ACC112 (cell line): ENCODE measurements at regions not wholly inside any gene's neighbourhood (a gene's known extent, or its start where the extent isn't known, plus 50 kb on each side); places are given as distances from the start of the nearest gene placed in this dataset.
"Not testable (repeated sequence)": the region's sequence is repeated elsewhere in the genome, so short reads cannot be mapped to it uniquely, and the experiment has no call there.

Experiments
- H2AFZ ChIP-seq: fragments of 200-600 bp; sonication (generic); one replicate; pipeline ENCODE4 v1.6.0; 2017; ENCODE audit warnings: antibody characterized with exemption, low read length; ENCODE audit not compliant: unreplicated experiment
- H3K27ac ChIP-seq: fragments of 200-600 bp; sonication (generic); 2 replicates; pipeline ENCODE4 v1.5.1; 2014; ENCODE audit warnings: low read depth, mild to moderate bottlenecking, antibody characterized with exemption, low read length, moderate library complexity
- H3K27me3 ChIP-seq: fragments of 200-600 bp; sonication (generic); 2 replicates; pipeline ENCODE4 v1.6.1; 2014; ENCODE audit warnings: mild to moderate bottlenecking, antibody characterized with exemption, low read length, moderate library complexity, mixed read lengths; ENCODE audit not compliant: insufficient read depth
- H3K36me3 ChIP-seq: fragments of 200-600 bp; sonication (generic); 2 replicates; pipeline ENCODE4 v1.6.1; 2016; ENCODE audit warnings: mild to moderate bottlenecking, antibody characterized with exemption, low read length, moderate library complexity, mixed read lengths; ENCODE audit not compliant: insufficient read depth
- H3K4me1 ChIP-seq: fragments of 200-600 bp; sonication (generic); one replicate; pipeline ENCODE4 v1.6.1; 2016; ENCODE audit warnings: low read length, mixed read lengths; ENCODE audit not compliant: insufficient read depth, unreplicated experiment, control insufficient read depth
- H3K4me3 ChIP-seq: fragments of 200-600 bp; sonication (generic); 2 replicates; pipeline ENCODE4 v1.5.1; 2014; ENCODE audit warnings: mild to moderate bottlenecking, low read depth, low read length
- H3K79me2 ChIP-seq: fragments of 200-600 bp; sonication (generic); one replicate; pipeline ENCODE4 v1.6.0; 2016; ENCODE audit warnings: low read length; ENCODE audit not compliant: control insufficient read depth, unreplicated experiment, insufficient read depth

DNA sequence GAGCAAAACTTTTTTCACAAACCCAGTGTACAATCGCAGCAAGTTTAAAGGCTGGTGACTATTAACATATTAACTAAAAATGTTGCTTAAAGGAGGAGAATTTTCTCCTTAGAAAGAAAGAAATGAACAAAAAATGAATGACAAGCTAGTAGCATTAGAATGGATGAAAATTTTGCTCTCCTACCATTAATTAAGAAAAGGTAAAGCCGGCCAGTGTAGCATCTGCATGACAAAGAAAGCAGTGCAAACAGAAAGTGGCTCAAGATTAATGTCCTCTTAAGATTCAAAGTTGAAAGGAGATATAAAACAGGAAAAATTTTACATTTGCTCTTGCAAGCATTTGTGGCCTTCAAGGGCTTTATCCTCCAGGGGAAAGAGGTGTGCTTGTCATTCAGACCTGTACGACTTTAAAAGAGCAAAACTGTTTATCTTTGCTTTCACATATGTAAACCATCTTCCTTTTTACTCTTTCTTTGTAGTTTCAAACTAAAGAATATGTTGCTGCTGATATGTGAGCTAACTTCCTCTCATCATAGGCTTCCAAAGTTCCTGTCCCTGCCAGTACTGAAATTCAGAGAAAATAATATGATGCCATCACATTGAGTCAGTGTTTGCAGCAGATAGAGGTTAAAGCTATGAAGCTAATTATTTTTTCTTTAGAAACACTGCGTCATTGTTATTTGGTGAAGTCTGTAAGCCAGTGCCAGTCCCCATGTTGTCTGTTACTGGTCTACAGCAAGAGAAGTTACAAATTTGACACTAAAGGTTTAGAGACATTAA is 439.1 kb upstream of the GRM7 start:
- H3K4me1 ChIP-seq, result no peaks in the 10 kb centered on the region
- no peaks in the 10 kb centered on the region for H3K79me2 ChIP-seq
- no peak overlapping the region for H3K27ac ChIP-seq
- no peaks in the 10 kb centered on the region for H3K27me3 ChIP-seq
- H3K36me3 ChIP-seq, result no peaks in the 10 kb centered on the region
- H2AFZ ChIP-seq, result no peak overlapping the region
- H3K4me3 ChIP-seq, result no peak overlapping the region

DNA sequence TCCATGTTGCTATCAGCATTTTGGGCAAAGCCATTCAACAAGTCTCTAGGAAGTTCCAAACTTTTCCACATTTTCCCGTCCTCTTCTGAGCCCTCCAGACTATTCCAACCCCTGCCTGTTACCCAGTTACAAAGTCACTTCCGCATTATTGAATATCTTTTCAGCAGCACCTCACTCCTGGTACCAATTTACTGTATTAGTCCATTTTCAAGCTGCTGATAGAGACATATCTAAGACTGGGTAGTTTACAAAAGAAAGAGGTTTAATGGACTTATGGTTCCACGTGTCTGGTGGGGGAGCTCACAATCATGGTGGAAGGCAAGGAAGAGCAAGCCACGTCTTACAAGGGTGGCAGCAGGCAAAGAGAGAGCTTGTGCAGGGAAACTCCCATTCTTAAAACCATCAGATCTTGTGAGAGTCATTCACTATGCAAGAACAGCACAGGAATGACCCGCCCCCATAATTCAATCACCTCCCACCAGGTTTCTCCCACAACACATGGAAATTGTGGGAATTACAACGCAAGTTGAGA is 435.6 kb upstream of the GRM7 start:
- Histone ChIP-seq H3K36me3 (no peaks in the 10 kb centered on the region), H3K4me1 (no peaks in the 10 kb centered on the region), H3K27me3 (no peaks in the 10 kb centered on the region), H2AFZ (no peak overlapping the region), H3K4me3 (no peak overlapping the region), H3K79me2 (no peaks in the 10 kb centered on the region), H3K27ac (no peak overlapping the region)

DNA sequence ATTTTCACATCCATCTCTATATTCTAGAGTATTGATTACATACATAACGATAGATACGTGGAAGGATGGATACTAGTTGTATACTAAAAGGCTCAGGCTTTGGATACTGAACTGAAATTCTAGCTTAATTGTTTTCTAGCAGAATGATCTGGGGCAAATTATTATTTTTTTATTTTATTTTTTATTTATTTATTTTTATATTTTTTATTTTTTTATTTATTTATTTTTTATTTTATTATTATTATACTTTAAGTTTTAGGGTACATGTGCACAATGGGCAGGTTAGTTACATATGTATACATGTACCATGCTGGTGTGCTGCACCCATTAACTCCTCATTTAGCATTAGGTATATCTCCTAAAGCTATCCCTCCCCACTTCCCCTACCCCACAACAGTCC is 432.6 kb upstream of the GRM7 start:
- not testable (repeated sequence) for H3K36me3 ChIP-seq, H3K79me2 ChIP-seq, H3K27ac ChIP-seq, H2AFZ ChIP-seq, H3K4me3 ChIP-seq, H3K27me3 ChIP-seq, H3K4me1 ChIP-seq

DNA sequence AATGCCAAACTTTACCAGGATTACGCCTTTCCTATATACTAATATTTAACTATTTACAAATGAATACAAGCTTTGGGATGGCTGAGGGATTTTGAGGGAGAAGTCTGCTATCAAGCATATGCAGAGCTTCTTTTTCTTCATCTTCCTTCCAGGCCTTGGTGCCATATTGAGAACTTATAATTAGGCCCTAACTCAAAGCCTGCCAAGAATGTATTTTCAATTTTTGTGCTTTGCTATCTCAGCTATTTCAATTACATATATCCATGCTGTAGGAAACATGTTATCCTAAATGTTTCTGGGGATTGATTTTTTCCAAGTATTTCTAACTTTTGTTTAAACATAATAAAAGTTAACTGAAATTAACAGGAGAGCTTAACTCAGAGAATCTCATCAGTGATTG is 425.0 kb upstream of the GRM7 start:
- H3K4me1 ChIP-seq, result no peaks in the 10 kb centered on the region
- no peaks in the 10 kb centered on the region for H3K36me3 ChIP-seq
- no peaks in the 10 kb centered on the region for H3K27me3 ChIP-seq
- no peak overlapping the region for H3K27ac ChIP-seq
- no peak overlapping the region for H3K4me3 ChIP-seq
- no peak overlapping the region for H2AFZ ChIP-seq
- no peaks in the 10 kb centered on the region for H3K79me2 ChIP-seq

DNA sequence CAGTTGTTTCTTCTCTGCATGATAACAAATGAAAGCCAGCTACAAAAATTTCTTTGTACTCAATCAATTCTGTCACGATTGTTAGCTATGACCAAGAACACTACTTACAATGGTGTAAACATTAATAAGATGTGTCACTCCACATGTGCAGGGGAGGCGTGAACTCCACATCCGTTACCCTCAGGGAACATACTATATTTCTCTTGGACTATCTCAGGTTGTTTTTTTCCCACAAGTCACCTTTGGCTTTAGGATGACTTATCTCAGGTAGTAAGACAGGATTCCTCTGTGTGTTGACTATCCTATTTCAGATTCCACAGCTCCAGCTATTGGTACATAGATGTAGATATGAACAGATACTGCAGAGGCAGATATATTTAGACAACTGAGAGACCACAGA is 423.3 kb upstream of the GRM7 start:
- H3K27ac ChIP-seq, result no peak overlapping the region
- H3K27me3 ChIP-seq, result no peaks in the 10 kb centered on the region
- no peaks in the 10 kb centered on the region for H3K79me2 ChIP-seq
- no peaks in the 10 kb centered on the region for H3K4me1 ChIP-seq
- no peak overlapping the region for H2AFZ ChIP-seq
- no peak overlapping the region for H3K4me3 ChIP-seq
- H3K36me3 ChIP-seq, result no peaks in the 10 kb centered on the region

DNA sequence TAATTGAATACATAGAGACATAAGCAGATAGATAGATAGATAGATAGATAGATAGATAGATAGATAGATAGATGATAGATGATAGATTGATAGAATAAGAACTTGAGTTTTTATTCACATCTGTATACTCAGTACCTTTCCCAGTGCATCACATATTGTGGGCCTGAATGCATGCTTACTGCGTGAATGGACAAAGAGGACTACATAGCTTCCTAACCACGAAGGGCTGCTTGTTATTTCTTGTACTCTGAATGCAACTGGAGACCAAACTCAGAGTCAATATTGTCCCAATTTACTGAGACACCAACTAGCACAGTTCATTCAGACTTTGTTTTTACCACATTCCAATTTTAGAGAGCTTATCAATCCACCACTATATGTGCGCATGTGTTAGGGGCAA is 422.9 kb upstream of the GRM7 start:
- Histone ChIP-seq H3K36me3 (no peaks in the 10 kb centered on the region), H3K27ac (no peak overlapping the region), H3K4me1 (no peaks in the 10 kb centered on the region), H3K27me3 (no peaks in the 10 kb centered on the region), H3K79me2 (no peaks in the 10 kb centered on the region), H2AFZ (no peak overlapping the region), H3K4me3 (no peak overlapping the region)

DNA sequence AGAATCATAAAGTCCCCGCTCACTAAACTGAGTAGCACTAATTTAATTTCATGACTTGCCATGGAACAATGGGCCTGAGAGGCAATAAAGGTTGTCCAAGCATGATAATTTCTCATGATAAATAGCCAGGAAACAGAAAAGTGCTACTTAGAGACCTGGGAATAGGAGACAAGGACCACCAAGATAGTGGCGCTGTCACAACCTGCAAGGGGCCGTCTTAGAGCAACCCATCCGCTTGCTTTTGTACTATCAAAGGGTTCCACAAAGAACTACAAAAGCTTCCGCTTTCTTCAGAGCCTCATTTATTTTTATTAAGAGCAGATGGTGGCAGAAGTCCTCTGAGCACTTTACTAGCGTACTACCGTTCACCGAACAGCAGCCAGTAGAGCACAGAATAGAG is 421.7 kb upstream of the GRM7 start:
- Histone ChIP-seq H3K27me3 (no peaks in the 10 kb centered on the region), H3K36me3 (no peaks in the 10 kb centered on the region), H2AFZ (no peak overlapping the region), H3K79me2 (no peaks in the 10 kb centered on the region), H3K4me3 (no peak overlapping the region), H3K4me1 (no peaks in the 10 kb centered on the region), H3K27ac (no peak overlapping the region)

DNA sequence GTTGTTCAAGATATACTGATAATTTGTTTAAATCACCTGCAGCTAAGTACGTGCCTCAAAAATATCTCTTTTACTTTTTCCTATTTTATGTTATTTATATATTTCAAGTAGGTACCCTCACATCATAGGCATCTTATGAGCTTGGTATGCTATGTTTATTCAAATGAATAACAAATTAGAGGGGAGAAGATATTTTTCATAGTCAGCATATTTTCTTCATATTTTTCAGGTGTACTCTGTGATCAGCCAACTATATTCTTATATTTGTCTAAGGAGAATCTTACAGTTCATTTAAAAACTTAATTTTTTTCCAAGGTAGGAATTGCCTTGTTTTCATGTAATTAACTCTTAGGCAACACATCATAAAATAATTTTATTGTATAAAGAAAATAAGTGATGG is 421.1 kb upstream of the GRM7 start:
- Histone ChIP-seq H3K27me3 (no peaks in the 10 kb centered on the region), H3K79me2 (no peaks in the 10 kb centered on the region), H2AFZ (no peak overlapping the region), H3K4me1 (no peaks in the 10 kb centered on the region), H3K36me3 (no peaks in the 10 kb centered on the region), H3K27ac (no peak overlapping the region), H3K4me3 (no peak overlapping the region)

DNA sequence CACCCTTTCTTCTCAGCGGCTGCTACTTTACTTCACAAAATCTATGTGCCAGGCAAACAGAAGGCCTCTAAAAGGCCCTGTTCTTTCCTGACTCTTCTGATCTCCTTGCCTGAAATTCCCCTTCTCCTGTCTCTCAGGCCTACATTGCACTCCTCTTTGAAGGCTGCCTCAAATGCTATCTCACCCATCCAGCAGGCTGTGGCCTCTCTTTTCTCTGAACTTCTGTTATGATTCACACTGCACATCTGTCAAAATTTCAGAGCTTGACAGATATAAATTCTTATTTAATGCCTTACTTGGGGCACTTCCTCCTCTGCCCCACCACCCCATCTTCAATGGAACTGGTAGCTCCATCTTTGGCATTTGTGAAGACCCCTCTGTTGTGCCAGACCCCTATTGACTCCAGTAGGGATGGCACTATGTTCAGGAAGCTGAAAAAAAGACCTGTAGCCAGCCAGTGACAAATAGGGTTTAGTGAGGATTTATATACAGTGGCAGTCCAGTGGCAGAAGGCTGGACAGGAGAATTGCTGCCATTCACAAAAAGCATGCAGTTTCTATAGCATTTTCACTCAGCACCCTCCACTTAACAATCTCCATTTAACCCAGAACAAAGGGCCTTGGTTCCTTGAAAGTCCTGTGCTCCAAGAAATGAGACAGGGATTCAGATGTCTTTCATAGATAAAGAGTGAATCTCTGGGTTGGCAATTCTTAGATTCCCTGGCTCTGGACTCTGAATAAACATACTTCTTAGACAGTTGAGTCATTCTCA is 415.8 kb upstream of the GRM7 start:
- H3K79me2 ChIP-seq, result no peaks in the 10 kb centered on the region
- H3K27ac ChIP-seq, result no peak overlapping the region
- no peaks in the 10 kb centered on the region for H3K4me1 ChIP-seq
- H3K27me3 ChIP-seq, result no peaks in the 10 kb centered on the region
- no peak overlapping the region for H2AFZ ChIP-seq
- H3K4me3 ChIP-seq, result no peak overlapping the region
- H3K36me3 ChIP-seq, result no peaks in the 10 kb centered on the region

DNA sequence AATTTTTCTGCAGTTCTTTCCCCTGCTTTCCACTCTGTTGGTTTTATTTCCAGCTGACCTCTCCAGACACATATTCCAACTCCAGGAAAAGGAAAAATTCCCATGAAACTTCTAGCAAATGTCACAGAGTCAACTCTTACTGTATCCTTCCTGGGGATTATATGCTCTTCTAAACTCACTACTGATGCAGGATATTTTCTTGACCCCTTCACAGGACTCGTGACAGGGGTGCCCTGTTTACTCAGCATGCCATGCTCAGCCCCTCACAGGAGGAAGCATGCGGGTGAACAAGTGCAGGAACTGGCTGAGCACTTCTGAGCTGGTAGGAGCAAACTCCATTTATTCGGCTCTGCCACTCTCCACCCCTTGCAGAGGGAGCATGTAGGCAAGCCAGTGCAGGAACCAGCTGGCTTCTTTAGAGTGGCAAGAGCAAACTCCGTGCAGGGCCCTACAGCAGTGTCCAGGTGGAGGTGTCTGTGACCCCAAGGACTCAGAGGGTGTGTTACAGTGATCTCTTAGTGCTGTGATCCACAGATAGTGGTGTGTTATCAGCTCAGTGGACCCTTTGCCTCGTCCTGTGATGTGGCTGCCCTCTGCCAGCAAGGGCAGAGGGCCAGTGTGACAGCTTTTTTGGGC is 413.6 kb upstream of the GRM7 start:
- Histone ChIP-seq H3K79me2 (no peaks in the 10 kb centered on the region), H3K27ac (no peak overlapping the region), H3K4me3 (no peak overlapping the region), H3K4me1 (no peaks in the 10 kb centered on the region), H3K27me3 (no peaks in the 10 kb centered on the region), H2AFZ (no peak overlapping the region), H3K36me3 (no peaks in the 10 kb centered on the region)
